HUES48 (cell line): ENCODE measurements at regions not wholly inside any gene's neighbourhood (a gene's known extent, or its start where the extent isn't known, plus 50 kb on each side); places are given as distances from the start of the nearest gene placed in this dataset.

Experiments
- H3K27ac ChIP-seq: one replicate; pipeline ENCODE4 v1.7.0; 2013; ENCODE audit warnings: low read depth, low read length, inconsistent platforms
- H3K27me3 ChIP-seq: 2 replicates; pipeline ENCODE4 v1.6.1; 2013; ENCODE audit warnings: mild to moderate bottlenecking, low read length; ENCODE audit not compliant: control insufficient read depth, insufficient read depth
- H3K36me3 ChIP-seq: 2 replicates; pipeline ENCODE4 v1.6.1; 2013; ENCODE audit warnings: low read length; ENCODE audit not compliant: control insufficient read depth, insufficient read depth
- H3K4me1 ChIP-seq: 2 replicates; pipeline ENCODE4 v1.6.1; 2013; ENCODE audit warnings: mild to moderate bottlenecking, low read length; ENCODE audit not compliant: control insufficient read depth, insufficient read depth
- H3K4me3 ChIP-seq: 2 replicates; pipeline ENCODE4 v1.5.1; 2013; ENCODE audit warnings: mild to moderate bottlenecking, low read depth, low read length
- H3K9ac ChIP-seq: 2 replicates; pipeline ENCODE4 v1.6.1; 2013; ENCODE audit warnings: mild to moderate bottlenecking, low read depth, low read length, moderate library complexity
- H3K9me3 ChIP-seq: 2 replicates; pipeline ENCODE4 v1.6.1; 2013; ENCODE audit warnings: low read length; ENCODE audit not compliant: control insufficient read depth, insufficient read depth

DNA sequence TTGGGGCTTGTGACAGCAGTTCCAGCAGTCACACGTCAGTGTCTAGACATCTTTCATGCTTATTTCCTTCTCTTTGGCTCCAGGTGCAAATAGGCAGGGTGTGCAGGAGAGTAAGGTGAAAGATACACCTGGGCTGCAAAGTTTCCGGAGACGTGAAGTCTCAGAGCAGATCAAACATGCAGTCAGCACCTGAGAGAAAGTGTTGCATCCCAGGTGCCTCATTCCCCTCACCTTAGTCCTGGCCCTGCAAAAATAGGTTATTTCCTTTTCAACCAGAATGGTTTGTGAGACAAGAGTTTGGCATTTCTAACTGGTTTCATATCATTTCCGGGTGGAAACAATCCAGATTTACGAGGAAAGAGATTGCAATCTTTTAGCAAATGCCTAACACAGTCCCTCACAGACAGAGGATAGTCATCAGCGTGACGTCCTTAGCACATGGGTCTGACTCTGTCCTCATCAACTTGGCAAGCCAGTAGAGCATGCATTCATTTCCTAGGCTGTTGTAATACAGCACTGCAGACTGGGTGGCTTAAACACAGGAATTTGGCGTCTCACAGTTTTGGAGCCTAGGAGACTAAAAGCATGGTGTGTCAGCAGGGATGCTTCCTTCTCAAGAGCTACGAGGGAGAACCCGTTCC lies 58.2 kb upstream of the ARRDC4 start:
- Histone ChIP-seq H3K27ac (no peak overlapping the region), H3K36me3 (no peaks in the 10 kb centered on the region), H3K4me3 (no peak overlapping the region), H3K9ac (no peak overlapping the region), H3K27me3 (peaks cover 10% of the 10 kb centered on the region; the same call in 1 of the 2 replicates), H3K9me3 (no peaks in the 10 kb centered on the region), H3K4me1 (peaks cover 6% of the 10 kb centered on the region)

DNA sequence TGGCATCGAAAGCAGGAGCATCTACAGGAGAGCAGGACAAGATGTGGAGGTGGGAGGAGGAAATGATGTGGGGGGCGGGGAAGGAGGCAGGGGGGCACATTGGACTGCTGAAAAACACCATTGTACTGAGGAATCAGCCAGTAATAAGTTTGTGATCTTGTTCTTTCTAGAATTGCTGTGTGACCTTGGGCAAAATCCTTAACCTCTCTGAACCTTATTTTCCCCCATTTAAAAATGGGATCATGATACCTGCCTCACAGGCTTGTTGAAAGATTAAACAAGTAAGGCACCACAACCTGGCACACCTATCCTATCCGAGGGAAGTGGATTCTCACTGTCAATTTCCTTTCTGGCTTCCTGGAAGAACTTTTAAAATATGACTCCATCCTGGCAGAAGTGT lies 56.9 kb upstream of the ARRDC4 start:
- Histone ChIP-seq H3K27me3 (peaks cover 10% of the 10 kb centered on the region; the same call in 1 of the 2 replicates), H3K9me3 (no peaks in the 10 kb centered on the region), H3K9ac (no peak overlapping the region), H3K4me3 (no peak overlapping the region), H3K4me1 (peaks cover 6% of the 10 kb centered on the region), H3K36me3 (no peaks in the 10 kb centered on the region), H3K27ac (no peak overlapping the region)

GRCh38 chr15:97903971-97904572 lies 56.4 kb upstream of the ARRDC4 start:
- H3K27me3 ChIP-seq = peaks cover 10% of the 10 kb centered on the region; the same call in 1 of the 2 replicates
- no peaks in the 10 kb centered on the region for H3K9me3 ChIP-seq
- no peaks in the 10 kb centered on the region for H3K36me3 ChIP-seq
- H3K9ac ChIP-seq = no peak overlapping the region
- H3K27ac ChIP-seq = no peak overlapping the region
- H3K4me1 ChIP-seq = peaks cover 3% of the 10 kb centered on the region
- 0 out of 2 replicates have a peak overlapping the region, but pooled peaks have one; percentile 34 for H3K4me3 ChIP-seq

DNA sequence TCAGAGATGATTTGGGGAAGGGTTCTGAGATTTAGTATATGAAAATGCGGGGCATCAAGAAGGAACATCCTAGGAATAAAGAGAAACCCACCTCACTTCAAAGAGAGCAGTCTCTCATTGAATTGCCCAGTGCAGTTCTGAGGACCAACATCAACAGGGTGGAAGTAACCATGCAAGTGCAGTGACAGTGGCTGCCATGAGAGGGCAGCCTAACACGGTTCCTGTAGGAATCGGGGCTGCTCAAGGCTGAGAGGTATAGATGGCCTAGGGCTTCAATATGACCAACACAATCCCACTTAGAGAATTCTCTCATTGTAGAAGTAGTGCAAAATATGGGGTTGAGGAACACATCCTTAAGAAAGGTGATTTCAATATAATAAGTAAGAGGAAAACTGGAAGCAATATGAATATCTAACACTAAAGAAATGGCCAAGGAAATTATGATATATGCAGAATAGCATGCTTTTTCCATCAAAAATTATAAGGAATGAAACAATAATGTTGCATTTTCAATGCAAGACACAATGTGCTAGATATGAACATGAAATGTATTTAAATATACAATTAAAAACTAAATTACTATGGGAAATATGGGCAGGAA lies 51.1 kb upstream of the ARRDC4 start:
- Histone ChIP-seq H3K36me3 (no peaks in the 10 kb centered on the region), H3K4me1 (peaks cover 1% of the 10 kb centered on the region), H3K27me3 (peaks cover 5% of the 10 kb centered on the region; the same call in 1 of the 2 replicates), H3K9me3 (no peaks in the 10 kb centered on the region), H3K4me3 (no peak overlapping the region), H3K27ac (no peak overlapping the region), H3K9ac (no peak overlapping the region)
